Activated CD8-positive, alpha-beta T cell treated with anti-CD3 and anti-CD28 coated beads for 36 hours (primary cell): ENCODE measurements at regions not wholly inside any gene's neighbourhood (a gene's known extent, or its start where the extent isn't known, plus 50 kb on each side); places are given as distances from the start of the nearest gene placed in this dataset.

Experiments
- ATAC-seq: fragments of 200-7000 bp; cut with Tn5 transposase; one replicate; pipeline ENCODE4 v1.10.0; 2021; ENCODE audit warnings: mild to moderate bottlenecking, moderate library complexity
- CTCF ChIA-PET: fragments of 350-600 bp; sonication (Branson Sonifier 250); formaldehyde crosslinking; loops from one replicate; lab custom pipeline; 2021; ENCODE audit warnings: antibody characterized with exemption; lab: Charles Lee
- POLR2A ChIA-PET: fragments of 350-600 bp; sonication (Branson Sonifier 250); formaldehyde crosslinking; loops from one replicate; lab custom pipeline; 2021; ENCODE audit warnings: antibody characterized with exemption; lab: Charles Lee
- DNase-seq: peaks from one replicate; pipeline ENCODE4 v3.0.0-alpha.2; 2020
- H3K27ac Mint-ChIP-seq: one replicate; pipeline ENCODE4 v1.8.0; 2021; ENCODE audit warnings: mild to moderate bottlenecking, mixed read lengths
- H3K27me3 Mint-ChIP-seq: one replicate; pipeline ENCODE4 v1.8.0; 2021; ENCODE audit warnings: mixed read lengths
- H3K36me3 Mint-ChIP-seq: one replicate; pipeline ENCODE4 v1.8.0; 2021; ENCODE audit warnings: low read depth, mixed read lengths
- H3K4me1 Mint-ChIP-seq: one replicate; pipeline ENCODE4 v1.8.0; 2021; ENCODE audit warnings: low read depth, mixed read lengths
- H3K4me3 Mint-ChIP-seq: one replicate; pipeline ENCODE4 v1.8.0; 2021; ENCODE audit warnings: mild to moderate bottlenecking, moderate library complexity, mixed read lengths
- H3K9me3 Mint-ChIP-seq: one replicate; pipeline ENCODE4 v1.8.0; 2021; ENCODE audit warnings: mixed read lengths
- intact Hi-C: fragments of 100-400 bp; cut with micrococcal nuclease; formaldehyde crosslinking; loops from one replicate; pipeline ENCODE4 v1.10.0; 2022
- TF ChIP-seq, protein P1 (sequence below): fragments of 200-600 bp; IDR thresholded peaks from one replicate; pipeline ENCODE4 v1.8.0; 2022; ENCODE audit warnings: antibody characterized with exemption, mild to moderate bottlenecking

DNA sequence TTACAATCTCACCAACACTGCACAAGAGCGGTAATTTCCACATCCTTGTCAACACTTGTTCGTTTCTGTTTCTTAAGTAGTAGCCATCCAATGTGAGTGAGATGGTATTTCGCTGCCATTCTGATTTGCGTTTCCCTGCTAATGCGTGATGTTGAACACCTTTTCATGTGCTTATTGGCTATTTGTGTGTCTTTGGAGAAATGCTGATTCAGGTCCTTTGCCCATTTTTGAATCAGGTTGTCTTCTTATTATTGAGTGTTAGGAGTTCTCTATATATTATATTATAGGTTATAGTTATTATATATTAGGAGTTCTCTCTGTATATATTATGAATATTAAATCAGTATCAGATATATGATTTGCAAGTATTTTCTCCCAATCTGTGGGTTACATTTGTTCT is 59.9 kb upstream of the IRX4 start:
- intact Hi-C loops, result no loop called here
- Mint-ChIP-seq H3K36me3 (no peaks in the 10 kb centered on the region), H3K4me1 (no peaks in the 10 kb centered on the region), H3K4me3 (no peak overlapping the region), H3K9me3 (peaks cover 1% of the 10 kb centered on the region), H3K27ac (no peak overlapping the region), H3K27me3 (peaks cover 20% of the 10 kb centered on the region)
- ChIA-PET CTCF (no interaction called here), POLR2A (no interaction called here)
- TF ChIP-seq, protein P1, sequence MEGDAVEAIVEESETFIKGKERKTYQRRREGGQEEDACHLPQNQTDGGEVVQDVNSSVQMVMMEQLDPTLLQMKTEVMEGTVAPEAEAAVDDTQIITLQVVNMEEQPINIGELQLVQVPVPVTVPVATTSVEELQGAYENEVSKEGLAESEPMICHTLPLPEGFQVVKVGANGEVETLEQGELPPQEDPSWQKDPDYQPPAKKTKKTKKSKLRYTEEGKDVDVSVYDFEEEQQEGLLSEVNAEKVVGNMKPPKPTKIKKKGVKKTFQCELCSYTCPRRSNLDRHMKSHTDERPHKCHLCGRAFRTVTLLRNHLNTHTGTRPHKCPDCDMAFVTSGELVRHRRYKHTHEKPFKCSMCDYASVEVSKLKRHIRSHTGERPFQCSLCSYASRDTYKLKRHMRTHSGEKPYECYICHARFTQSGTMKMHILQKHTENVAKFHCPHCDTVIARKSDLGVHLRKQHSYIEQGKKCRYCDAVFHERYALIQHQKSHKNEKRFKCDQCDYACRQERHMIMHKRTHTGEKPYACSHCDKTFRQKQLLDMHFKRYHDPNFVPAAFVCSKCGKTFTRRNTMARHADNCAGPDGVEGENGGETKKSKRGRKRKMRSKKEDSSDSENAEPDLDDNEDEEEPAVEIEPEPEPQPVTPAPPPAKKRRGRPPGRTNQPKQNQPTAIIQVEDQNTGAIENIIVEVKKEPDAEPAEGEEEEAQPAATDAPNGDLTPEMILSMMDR, result no peak
- ATAC-seq, result no peak
- DNase-seq, result no peak

DNA sequence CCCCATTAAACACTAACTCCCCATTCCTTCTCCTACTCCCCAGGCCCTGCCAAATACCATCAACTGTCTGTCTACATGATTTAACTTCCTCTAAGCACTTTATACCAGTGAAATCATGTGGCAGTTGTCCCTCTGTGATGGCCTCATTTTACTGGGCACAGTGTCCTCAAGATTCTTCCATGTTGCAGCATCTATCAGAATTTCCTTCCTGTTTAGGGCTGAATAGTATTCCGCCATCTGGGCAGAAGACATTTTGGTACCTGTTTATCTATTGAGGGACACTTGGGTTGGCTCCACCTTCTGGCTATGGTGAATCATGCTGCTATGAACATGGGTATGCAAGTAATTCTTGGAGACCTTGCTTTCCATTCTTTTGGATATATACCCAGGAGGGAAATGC is 59.4 kb upstream of the IRX4 start:
- no peaks in the 10 kb centered on the region for H3K4me1 Mint-ChIP-seq
- peaks cover 20% of the 10 kb centered on the region for H3K27me3 Mint-ChIP-seq
- intact Hi-C loops, result no loop called here
- no peak overlapping the region for H3K4me3 Mint-ChIP-seq
- no peaks in the 10 kb centered on the region for H3K36me3 Mint-ChIP-seq
- POLR2A ChIA-PET, result no interaction called here
- peaks cover 1% of the 10 kb centered on the region for H3K9me3 Mint-ChIP-seq
- ATAC-seq (no peak), DNase-seq (no peak)
- TF ChIP-seq, protein P1, result no peak
- no peak overlapping the region for H3K27ac Mint-ChIP-seq
- CTCF ChIA-PET, result no interaction called here

DNA sequence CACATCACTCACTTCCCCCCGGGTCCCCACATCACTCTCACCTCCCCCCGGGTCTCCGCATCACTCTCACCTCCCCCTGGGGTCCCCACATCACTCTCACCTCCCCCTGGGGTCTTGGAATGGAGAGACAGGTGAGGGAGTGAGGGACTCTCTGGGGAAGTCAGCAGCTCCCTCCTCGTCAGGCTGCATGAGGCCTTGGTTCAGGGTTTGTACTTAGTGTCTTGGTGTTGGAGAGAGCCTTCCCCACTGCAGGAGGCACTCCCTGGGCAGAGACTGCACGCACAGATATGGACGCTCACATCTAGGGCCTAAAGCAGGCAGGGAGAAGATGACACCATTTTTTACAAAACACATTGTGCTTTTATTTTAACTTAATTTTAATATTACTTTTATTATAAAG is 56.5 kb upstream of the IRX4 start:
- Mint-ChIP-seq H3K4me3 (no peak overlapping the region), H3K4me1 (no peaks in the 10 kb centered on the region), H3K9me3 (peaks cover 1% of the 10 kb centered on the region), H3K36me3 (no peaks in the 10 kb centered on the region), H3K27ac (no peak overlapping the region), H3K27me3 (peaks cover 26% of the 10 kb centered on the region)
- ATAC-seq, result no peak
- ChIA-PET CTCF (no interaction called here), POLR2A (no interaction called here)
- intact Hi-C loops, result no loop called here
- DNase-seq, result no peak
- TF ChIP-seq, protein P1, result no peak

DNA sequence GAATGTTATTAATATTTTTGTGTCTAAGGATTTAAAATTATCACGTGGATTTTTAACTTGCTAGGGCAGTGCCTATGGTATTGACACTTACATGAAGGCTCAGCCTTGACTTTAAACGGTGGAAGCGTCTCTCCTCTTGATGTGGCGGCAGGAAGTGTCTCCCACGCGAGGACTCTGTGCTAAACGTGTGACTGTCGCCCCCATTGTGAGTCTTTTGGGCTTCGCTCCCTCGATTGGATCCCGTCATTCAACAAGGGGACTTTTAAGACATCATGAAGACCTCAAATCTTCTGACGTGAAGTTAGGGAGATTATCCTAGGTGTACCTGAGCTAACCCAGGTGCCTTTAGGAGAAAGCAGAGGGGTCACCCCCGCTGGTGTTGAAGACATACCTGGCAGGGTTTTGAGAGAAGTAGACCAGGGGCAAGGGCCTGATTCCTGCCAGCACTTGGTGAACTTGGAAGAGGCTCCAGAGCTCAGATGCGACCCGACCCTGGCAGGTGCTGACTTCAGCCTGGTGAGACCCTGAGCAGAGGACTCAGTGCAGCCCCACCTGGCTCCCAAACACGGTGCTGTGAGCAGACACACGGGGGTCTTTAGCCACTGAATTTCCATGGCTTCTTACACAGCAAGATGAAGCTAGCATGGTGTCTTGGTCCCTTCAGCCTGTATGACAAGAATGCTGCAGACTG is 55.7 kb upstream of the IRX4 start:
- H3K4me1 Mint-ChIP-seq, result no peaks in the 10 kb centered on the region
- peaks cover 1% of the 10 kb centered on the region for H3K9me3 Mint-ChIP-seq
- POLR2A ChIA-PET, result no interaction called here
- DNase-seq (no peak), ATAC-seq (no peak)
- no peaks in the 10 kb centered on the region for H3K36me3 Mint-ChIP-seq
- no peak overlapping the region for H3K4me3 Mint-ChIP-seq
- no peak overlapping the region for H3K27ac Mint-ChIP-seq
- intact Hi-C loops, result no loop called here
- CTCF ChIA-PET, result no interaction called here
- TF ChIP-seq, protein P1, result no peak
- peaks cover 18% of the 10 kb centered on the region for H3K27me3 Mint-ChIP-seq

DNA sequence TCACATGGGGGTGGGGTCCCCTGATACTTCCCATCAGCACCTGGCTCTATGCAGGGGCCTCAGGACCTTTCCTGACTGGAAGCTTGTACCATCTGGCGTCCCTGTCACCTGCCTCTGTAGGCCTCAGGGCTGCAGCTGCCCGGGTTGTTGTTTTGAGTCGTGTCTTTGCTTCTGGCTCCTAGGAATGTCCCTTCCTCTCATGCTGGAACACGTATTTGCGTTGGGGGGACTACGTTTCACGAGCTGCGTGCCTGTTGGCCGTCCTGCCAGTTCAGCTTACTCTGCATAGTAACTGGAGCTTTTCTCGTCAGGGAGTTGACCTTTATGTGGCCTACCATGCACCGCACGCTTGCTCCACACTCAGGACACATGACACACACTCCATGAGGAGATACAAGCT is 54.9 kb upstream of the IRX4 start:
- Mint-ChIP-seq H3K36me3 (no peaks in the 10 kb centered on the region), H3K27ac (no peak overlapping the region), H3K4me1 (no peaks in the 10 kb centered on the region), H3K27me3 (peaks cover 16% of the 10 kb centered on the region), H3K9me3 (peaks cover under 1% of the 10 kb centered on the region), H3K4me3 (no peak overlapping the region)
- no peak for DNase-seq
- intact Hi-C loops, result no loop called here
- ChIA-PET CTCF (no interaction called here), POLR2A (no interaction called here)
- TF ChIP-seq, protein P1, result no peak
- ATAC-seq, result no peak
